Endothelial cell of umbilical vein (primary cell): ENCODE measurements at regions not wholly inside any gene's neighbourhood (a gene's known extent, or its start where the extent isn't known, plus 50 kb on each side); places are given as distances from the start of the nearest gene placed in this dataset.

Source experiments
- BruUV-seq: library from RNA; stranded (reverse); fragments of 400-500 nt; replicated peaks from 2 replicates; lab custom pipeline; 2021; lab: Mats Ljungman, UMichigan
- CTCF ChIA-PET: fragments of 300-600, 350-600 bp; sonication (Branson Sonifier 250); formaldehyde crosslinking; loops from one replicate; lab custom pipeline; 2021; ENCODE audit warnings: antibody characterized with exemption, inconsistent platforms; lab: Charles Lee
- POLR2A ChIA-PET: fragments of 300-600, 350-600 bp; sonication (Branson Sonifier 250); formaldehyde crosslinking; loops from one replicate; lab custom pipeline; 2021; ENCODE audit warnings: antibody characterized with exemption, inconsistent platforms; lab: Charles Lee
- DNase-seq: peaks from one replicate; pipeline ENCODE4 v3.0.0-alpha.2; 2011; ENCODE audit warnings: low read depth, low spot score
- FAIRE-seq: peaks from 2 replicates; lab custom pipeline; 2011; peaks lifted over from hg19 to GRCh38; lab: Jason Lieb, UNC
- H2AFZ ChIP-seq: 2 replicates; pipeline ENCODE4 v1.6.0; 2012; ENCODE audit warnings: low read depth, low read length, control low read depth, inconsistent platforms
- H3K27ac ChIP-seq: 2 replicates; pipeline ENCODE4 v1.5.1; 2011; ENCODE audit warnings: low read depth, mild to moderate bottlenecking, control low read depth, low read length, moderate library complexity; ENCODE audit not compliant: insufficient read depth
- H3K27me3 ChIP-seq, 2 experiments: 2 replicates each; pipeline versions ENCODE4 v1.6.0 to v1.6.1; 2011; ENCODE audit warnings: low read length in 2 of 2, mixed read lengths in 1 of 2; ENCODE audit not compliant: control insufficient read depth in 2 of 2, insufficient read depth in 2 of 2
- H3K36me3 ChIP-seq, 2 experiments: 2 replicates in 1 of 2; 3 replicates in 1 of 2; pipeline ENCODE4 v1.5.1; 2011; ENCODE audit warnings: low read length in 2 of 2, mild to moderate bottlenecking in 1 of 2, moderate library complexity in 1 of 2; ENCODE audit not compliant: control insufficient read depth in 2 of 2, insufficient read depth in 2 of 2; ENCODE audit errors: extremely low read depth in 1 of 2
- H3K4me1 ChIP-seq: 3 replicates; pipeline ENCODE4 v1.5.1; 2011; ENCODE audit warnings: mild to moderate bottlenecking, low read length; ENCODE audit not compliant: control insufficient read depth, insufficient read depth; ENCODE audit errors: extremely low read depth
- H3K4me2 ChIP-seq: 2 replicates; pipeline ENCODE4 v1.6.1; 2011; ENCODE audit warnings: low read length, control low read depth, mixed read lengths; ENCODE audit not compliant: insufficient read depth
- H3K4me3 ChIP-seq, 3 experiments: fragments of 200-600 bp in 1 of 3; sonication (generic), shearing (Covaris generic) in 1 of 3; replicated peaks in 1 of 3; 2 replicates each; pipeline ENCODE4 v1.5.1; 2011 to 2016; ENCODE audit warnings: control low read depth in 3 of 3, low read length in 3 of 3, mild to moderate bottlenecking in 2 of 3, inconsistent platforms in 1 of 3, low read depth in 1 of 3, moderate library complexity in 1 of 3; ENCODE audit not compliant: insufficient read depth in 1 of 3
- H3K79me2 ChIP-seq: 2 replicates; pipeline ENCODE4 v1.6.0; 2012; ENCODE audit warnings: low read length, inconsistent platforms; ENCODE audit not compliant: control insufficient read depth, insufficient read depth
- H3K9ac ChIP-seq: replicated peaks from 2 replicates; pipeline ENCODE3; 2011; ENCODE audit warnings: low read length, control low read depth; ENCODE audit not compliant: insufficient read depth; ENCODE audit errors: extremely low read depth
- H3K9me1 ChIP-seq: replicated peaks from 3 replicates; pipeline ENCODE4 v1.6.0; 2011; ENCODE audit warnings: mild to moderate bottlenecking, low read length; ENCODE audit not compliant: control insufficient read depth, insufficient read depth; ENCODE audit errors: extremely low read depth
- H3K9me3 ChIP-seq: replicated peaks from 2 replicates; pipeline ENCODE4 v1.5.1; 2012; ENCODE audit warnings: low read length, inconsistent platforms; ENCODE audit not compliant: control insufficient read depth, insufficient read depth
- H4K20me1 ChIP-seq: replicated peaks from 2 replicates; pipeline ENCODE3; 2011; ENCODE audit warnings: mild to moderate bottlenecking, low read length; ENCODE audit not compliant: control insufficient read depth, insufficient read depth; ENCODE audit errors: extremely low read depth
- CTCF ChIP-seq, 2 donors: IDR thresholded peaks; 1 replicate in 1 of 2; 2 replicates in 1 of 2; pipeline ENCODE4 v1.5.1; 2011; ENCODE audit warnings: low read length in 2 of 2, mild to moderate bottlenecking in 2 of 2, moderate library complexity in 2 of 2, control low read depth in 1 of 2, inconsistent platforms in 1 of 2, low read depth in 1 of 2; ENCODE audit not compliant: insufficient read depth in 1 of 2; ENCODE audit errors: extremely low read depth in 1 of 2
- EZH2 ChIP-seq: IDR thresholded peaks from 2 replicates; pipeline ENCODE4 v1.6.1; 2012; ENCODE audit warnings: borderline replicate concordance, low read depth, mild to moderate bottlenecking, moderate library complexity, low read length, inconsistent platforms; ENCODE audit not compliant: severe bottlenecking
- FOS ChIP-seq: IDR thresholded peaks from 2 replicates; pipeline ENCODE4 v1.6.1; 2011; ENCODE audit warnings: mild to moderate bottlenecking, low read length, moderate library complexity, borderline replicate concordance; ENCODE audit not compliant: insufficient read depth
- GATA2 ChIP-seq: IDR thresholded peaks from 2 replicates; pipeline ENCODE4 v1.7.0; 2011; ENCODE audit warnings: low read depth, mild to moderate bottlenecking, moderate library complexity, mixed read lengths, low read length; ENCODE audit not compliant: insufficient read length, insufficient read depth
- MYC ChIP-seq: IDR thresholded peaks from one replicate; pipeline ENCODE4 v1.6.1; 2011; ENCODE audit warnings: mild to moderate bottlenecking, low read depth, low read length
- POLR2AphosphoS5 ChIP-seq: IDR thresholded peaks from 2 replicates; pipeline ENCODE4 v1.6.1; 2012; ENCODE audit warnings: low read depth, mild to moderate bottlenecking, control low read depth, low read length, moderate library complexity; ENCODE audit not compliant: insufficient read depth
- dilution Hi-C: fragments of 300-500 bp; cut with MboI; formaldehyde crosslinking; loops from one replicate; pipeline ENCODE4 v1.15.0; 2019; ENCODE audit warnings: low sequenced_read_pairs; ENCODE audit not compliant: extremely low pct_ligation_motif_present
- intact Hi-C: fragments of 100-400 bp; cut with micrococcal nuclease; formaldehyde crosslinking; loops from one replicate; pipeline ENCODE4 v1.10.0; 2022
- TF ChIP-seq, protein P1 (sequence below): IDR thresholded peaks from 2 replicates; pipeline ENCODE4 v1.6.1; 2011; ENCODE audit not compliant: insufficient read depth, insufficient read length

- ChIA-PET CTCF (interaction anchor here (1.4 kb wide), 1 partner anchor 110 kb away, joined by 3 read pairs; no protein-coding TSS in a partner anchor), POLR2A (no interaction called here)
- FAIRE-seq: no peak
- Histone ChIP-seq H3K4me1 (no peaks in the 10 kb centered on the region), H3K36me3 (no peaks in the 10 kb centered on the region), H3K4me2 (no peak overlapping the region), H3K4me3 (no peak overlapping the region), H4K20me1 (no peaks in the 10 kb centered on the region), H3K79me2 (no peaks in the 10 kb centered on the region), H3K27ac (no peak overlapping the region), H3K9ac (no peak overlapping the region), H3K9me1 (no peaks in the 10 kb centered on the region), H2AFZ (no peak overlapping the region), H3K27me3 (no peaks in the 10 kb centered on the region), H3K9me3 (no peaks in the 10 kb centered on the region)
- intact Hi-C loops: no loop called here
- TF ChIP-seq GATA2: no peak
- no peak for TF ChIP-seq EZH2
- TF ChIP-seq POLR2AphosphoS5: no peak
- TF ChIP-seq, protein P1, sequence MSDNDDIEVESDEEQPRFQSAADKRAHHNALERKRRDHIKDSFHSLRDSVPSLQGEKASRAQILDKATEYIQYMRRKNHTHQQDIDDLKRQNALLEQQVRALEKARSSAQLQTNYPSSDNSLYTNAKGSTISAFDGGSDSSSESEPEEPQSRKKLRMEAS: no peak
- peak; percentile 46 for TF ChIP-seq FOS
- TF ChIP-seq CTCF (IDR thresholded peaks at IDR 0.05; ENCODE audit: extremely low read depth in 1 of 2, insufficient read depth in 1 of 2, low read depth in 1 of 2, low read length in 2 of 2): no peak
- no peak for TF ChIP-seq MYC
- BruUV-seq: no TSS peak
- DNase-seq: peak; percentile 4
- dilution Hi-C loops: no loop called here
These were observed 104.0 kb upstream of the DMRTA1 start for GRCh38 chr9:22342491-22343217.
